K562 (cell line): ENCODE measurements at regions not wholly inside any gene's neighbourhood (a gene's known extent, or its start where the extent isn't known, plus 50 kb on each side); places are given as distances from the start of the nearest gene placed in this dataset.
A peak's percentile ranks its signal among the peaks of the same experiment; 100 is the strongest.

Source experiments
- BHLHE40 ChIP-seq: IDR thresholded peaks from 2 replicates; pipeline ENCODE4 v1.6.1; 2011; ENCODE audit warnings: low read length, improper control_type of control experiment
- HDAC1 ChIP-seq, 2 experiments: fragments of 450-650 bp; IDR thresholded peaks; 2 replicates each; pipeline ENCODE4 v1.6.1; 2016 to 2017; ENCODE audit warnings: inconsistent platforms in 1 of 2, mild to moderate bottlenecking in 1 of 2, moderate library complexity in 1 of 2
- JUND ChIP-seq, 2 experiments: IDR thresholded peaks; 2 replicates in 1 of 2; 3 replicates in 1 of 2; pipeline ENCODE4 v1.6.1; 2011; ENCODE audit warnings: borderline replicate concordance in 2 of 2, low read depth in 2 of 2, low read length in 2 of 2, improper control_type of control experiment in 1 of 2, missing biosample characterization in 1 of 2, missing genetic modification characterization in 1 of 2, missing genetic modification reagents in 1 of 2
- MYC ChIP-seq, 2 experiments: fragments of 250-450 bp in 1 of 2; sonication (Bioruptor Pico) in 1 of 2; IDR thresholded peaks; 2 replicates each; pipeline versions ENCODE4 v1.5.1 to v1.6.1; 2012 to 2021; ENCODE audit warnings: low read depth in 2 of 2, borderline replicate concordance in 1 of 2, improper control_type of control experiment in 1 of 2, low read length in 1 of 2, mild to moderate bottlenecking in 1 of 2, moderate library complexity in 1 of 2
- TF ChIP-seq, protein P1 (sequence below), 2 experiments: fragments of 450-650 bp in 1 of 2; sonication (generic) in 1 of 2; formaldehyde crosslinking in 1 of 2; IDR thresholded peaks; 2 replicates each; pipeline versions ENCODE4 v1.7.1 to v1.9.0; 2016 to 2022; ENCODE audit warnings: inconsistent platforms in 1 of 2, mild to moderate bottlenecking in 1 of 2, missing genetic modification reagents in 1 of 2
- TF ChIP-seq, protein P2 (sequence below), 2 experiments: fragments of 450-650 bp; IDR thresholded peaks; 2 replicates each; pipeline ENCODE4 v1.6.1; 2016; ENCODE audit warnings: mild to moderate bottlenecking in 2 of 2, borderline replicate concordance in 1 of 2, low read depth in 1 of 2, moderate library complexity in 1 of 2

DNA sequence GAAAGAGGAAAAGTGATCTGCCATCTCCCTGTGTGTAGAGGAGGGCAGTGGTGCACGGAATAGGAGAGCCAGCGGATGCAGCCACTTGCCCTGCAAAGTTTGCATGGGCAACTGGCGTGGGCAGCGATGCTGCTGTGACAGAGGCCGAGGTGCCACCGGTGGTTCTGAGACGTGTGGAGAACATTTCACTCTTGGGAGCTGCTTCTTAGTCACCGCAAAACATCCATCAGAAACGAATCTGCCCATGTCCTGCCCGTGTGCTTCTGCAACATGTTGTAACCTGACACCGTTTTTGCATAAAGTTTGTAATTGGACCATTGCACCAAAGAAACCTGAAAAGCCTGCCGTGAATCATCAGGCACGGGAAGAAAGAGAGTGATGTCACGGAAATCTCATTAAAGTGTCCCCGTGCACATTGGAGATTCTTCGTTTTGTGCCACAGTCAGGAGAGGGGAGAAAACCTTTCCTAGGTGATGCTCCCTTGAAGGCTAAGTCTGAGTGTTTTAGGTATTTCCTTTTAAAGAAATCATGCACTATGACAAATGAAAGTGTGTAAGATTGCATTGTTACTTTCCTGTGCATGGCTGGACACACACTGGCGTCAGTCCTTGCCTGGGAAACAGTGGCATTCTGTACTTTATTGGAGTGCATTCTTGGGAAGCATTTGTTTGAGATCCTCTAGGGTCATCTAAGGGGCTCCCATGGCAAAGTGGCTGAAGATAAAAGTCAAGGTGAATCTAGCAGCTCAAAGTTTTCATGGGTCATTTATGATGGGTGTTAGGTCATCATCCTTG, 302.6 kb downstream of the KLF6 start (continued):
- TF ChIP-seq, protein P1, sequence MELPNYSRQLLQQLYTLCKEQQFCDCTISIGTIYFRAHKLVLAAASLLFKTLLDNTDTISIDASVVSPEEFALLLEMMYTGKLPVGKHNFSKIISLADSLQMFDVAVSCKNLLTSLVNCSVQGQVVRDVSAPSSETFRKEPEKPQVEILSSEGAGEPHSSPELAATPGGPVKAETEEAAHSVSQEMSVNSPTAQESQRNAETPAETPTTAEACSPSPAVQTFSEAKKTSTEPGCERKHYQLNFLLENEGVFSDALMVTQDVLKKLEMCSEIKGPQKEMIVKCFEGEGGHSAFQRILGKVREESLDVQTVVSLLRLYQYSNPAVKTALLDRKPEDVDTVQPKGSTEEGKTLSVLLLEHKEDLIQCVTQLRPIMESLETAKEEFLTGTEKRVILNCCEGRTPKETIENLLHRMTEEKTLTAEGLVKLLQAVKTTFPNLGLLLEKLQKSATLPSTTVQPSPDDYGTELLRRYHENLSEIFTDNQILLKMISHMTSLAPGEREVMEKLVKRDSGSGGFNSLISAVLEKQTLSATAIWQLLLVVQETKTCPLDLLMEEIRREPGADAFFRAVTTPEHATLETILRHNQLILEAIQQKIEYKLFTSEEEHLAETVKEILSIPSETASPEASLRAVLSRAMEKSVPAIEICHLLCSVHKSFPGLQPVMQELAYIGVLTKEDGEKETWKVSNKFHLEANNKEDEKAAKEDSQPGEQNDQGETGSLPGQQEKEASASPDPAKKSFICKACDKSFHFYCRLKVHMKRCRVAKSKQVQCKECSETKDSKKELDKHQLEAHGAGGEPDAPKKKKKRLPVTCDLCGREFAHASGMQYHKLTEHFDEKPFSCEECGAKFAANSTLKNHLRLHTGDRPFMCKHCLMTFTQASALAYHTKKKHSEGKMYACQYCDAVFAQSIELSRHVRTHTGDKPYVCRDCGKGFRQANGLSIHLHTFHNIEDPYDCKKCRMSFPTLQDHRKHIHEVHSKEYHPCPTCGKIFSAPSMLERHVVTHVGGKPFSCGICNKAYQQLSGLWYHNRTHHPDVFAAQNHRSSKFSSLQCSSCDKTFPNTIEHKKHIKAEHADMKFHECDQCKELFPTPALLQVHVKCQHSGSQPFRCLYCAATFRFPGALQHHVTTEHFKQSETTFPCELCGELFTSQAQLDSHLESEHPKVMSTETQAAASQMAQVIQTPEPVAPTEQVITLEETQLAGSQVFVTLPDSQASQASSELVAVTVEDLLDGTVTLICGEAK (IDR thresholded peaks at IDR 0.05): peak; percentile 66
- TF ChIP-seq, protein P1 (CRISPR knock-in tag; IDR thresholded peaks at IDR 0.05): no peak
- 0 out of 4 replicates have a peak, but pooled peaks of 1 of the 2 experiments have one; percentile 23 for TF ChIP-seq HDAC1 (IDR thresholded peaks at IDR 0.05)
- 0 out of 2 replicates have a peak, but pooled peaks have one; percentile 13 for TF ChIP-seq MYC (IDR thresholded peaks at IDR 0.05; ENCODE audit: low read depth, low read length)
- TF ChIP-seq MYC (CRISPR knock-in tag; IDR thresholded peaks at IDR 0.05; ENCODE audit: borderline replicate concordance, low read depth): no peak
- peak; percentile 92 for TF ChIP-seq BHLHE40
- peak; percentile 85 for TF ChIP-seq JUND (IDR thresholded peaks at IDR 0.05; ENCODE audit: borderline replicate concordance, low read depth, low read length)
- TF ChIP-seq JUND (tag; IDR thresholded peaks at IDR 0.05; ENCODE audit: borderline replicate concordance, low read depth, low read length): peak; percentile 89; the same call in 2 of the 3 replicates
- TF ChIP-seq, protein P2, sequence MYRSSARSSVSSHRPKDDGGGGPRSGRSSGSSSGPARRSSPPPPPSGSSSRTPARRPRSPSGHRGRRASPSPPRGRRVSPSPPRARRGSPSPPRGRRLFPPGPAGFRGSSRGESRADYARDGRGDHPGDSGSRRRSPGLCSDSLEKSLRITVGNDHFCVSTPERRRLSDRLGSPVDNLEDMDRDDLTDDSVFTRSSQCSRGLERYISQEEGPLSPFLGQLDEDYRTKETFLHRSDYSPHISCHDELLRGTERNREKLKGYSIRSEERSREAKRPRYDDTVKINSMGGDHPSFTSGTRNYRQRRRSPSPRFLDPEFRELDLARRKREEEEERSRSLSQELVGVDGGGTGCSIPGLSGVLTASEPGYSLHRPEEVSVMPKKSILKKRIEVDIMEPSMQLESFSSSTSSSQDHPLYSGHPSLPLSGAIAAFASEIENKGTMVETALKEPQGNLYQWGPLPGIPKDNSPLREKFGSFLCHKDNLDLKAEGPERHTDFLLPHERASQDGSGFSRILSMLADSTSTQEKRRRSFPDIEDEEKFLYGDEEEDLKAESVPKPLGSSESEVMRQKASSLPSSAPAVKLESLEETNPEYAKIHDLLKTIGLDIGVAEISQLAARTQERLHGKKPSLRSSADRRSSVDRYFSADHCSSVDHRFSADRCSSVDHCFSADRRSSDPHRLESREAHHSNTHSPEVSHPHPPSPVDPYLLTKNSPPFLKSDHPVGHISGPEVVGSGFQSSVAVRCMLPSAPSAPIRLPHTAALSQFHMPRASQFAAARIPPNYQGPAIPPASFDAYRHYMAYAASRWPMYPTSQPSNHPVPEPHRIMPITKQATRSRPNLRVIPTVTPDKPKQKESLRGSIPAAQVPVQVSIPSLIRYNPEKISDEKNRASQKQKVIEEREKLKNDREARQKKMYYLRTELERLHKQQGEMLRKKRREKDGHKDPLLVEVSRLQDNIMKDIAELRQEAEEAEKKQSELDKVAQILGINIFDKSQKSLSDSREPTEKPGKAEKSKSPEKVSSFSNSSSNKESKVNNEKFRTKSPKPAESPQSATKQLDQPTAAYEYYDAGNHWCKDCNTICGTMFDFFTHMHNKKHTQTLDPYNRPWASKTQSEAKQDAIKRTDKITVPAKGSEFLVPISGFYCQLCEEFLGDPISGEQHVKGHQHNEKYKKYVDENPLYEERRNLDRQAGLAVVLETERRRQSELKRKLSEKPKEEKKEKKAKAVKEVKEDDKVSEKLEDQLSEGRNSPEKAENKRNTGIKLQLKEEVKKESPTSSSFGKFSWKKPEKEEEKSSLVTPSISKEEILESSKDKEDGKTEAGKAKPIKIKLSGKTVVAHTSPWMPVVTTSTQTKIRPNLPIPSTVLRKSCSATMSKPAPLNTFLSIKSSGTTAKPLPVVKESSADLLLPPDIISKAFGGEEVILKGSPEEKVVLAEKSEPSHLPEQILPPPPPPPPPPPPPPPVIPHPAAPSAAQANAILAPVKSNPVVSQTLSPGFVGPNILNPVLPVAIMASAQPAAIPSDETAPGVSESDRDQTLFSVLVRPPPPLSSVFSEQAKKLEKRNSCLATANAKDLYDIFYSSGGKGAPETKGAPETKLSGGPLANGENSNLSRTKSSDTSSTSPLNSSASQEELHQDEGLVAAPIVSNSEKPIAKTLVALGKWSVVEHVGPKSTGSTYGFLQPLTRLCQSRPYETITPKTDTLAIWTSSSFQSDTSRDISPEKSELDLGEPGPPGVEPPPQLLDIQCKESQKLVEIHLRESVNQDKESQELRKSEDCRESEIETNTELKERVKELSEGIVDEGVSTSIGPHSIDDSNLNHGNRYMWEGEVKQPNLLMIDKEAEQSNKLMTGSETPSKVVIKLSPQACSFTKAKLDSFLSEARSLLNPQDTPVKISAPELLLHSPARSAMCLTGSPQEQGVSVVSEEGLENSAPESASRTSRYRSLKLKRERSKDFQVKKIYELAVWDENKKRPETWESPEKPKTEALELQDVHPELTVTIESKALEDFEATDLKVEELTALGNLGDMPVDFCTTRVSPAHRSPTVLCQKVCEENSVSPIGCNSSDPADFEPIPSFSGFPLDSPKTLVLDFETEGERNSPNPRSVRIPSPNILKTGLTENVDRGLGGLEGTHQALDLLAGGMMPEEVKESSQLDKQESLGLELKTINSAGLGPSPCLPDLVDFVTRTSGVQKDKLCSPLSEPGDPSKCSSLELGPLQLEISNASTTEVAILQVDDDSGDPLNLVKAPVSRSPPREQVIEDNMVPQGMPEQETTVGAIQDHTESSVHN (IDR thresholded peaks at IDR 0.05; ENCODE audit: borderline replicate concordance in 1 of 2, low read depth in 1 of 2): peak in 1 of 2 experiments; percentile 76; a peak in 2 of 4 replicates
